HG03066 (cell line): ENCODE measurements at regions not wholly inside any gene's neighbourhood (a gene's known extent, or its start where the extent isn't known, plus 50 kb on each side); places are given as distances from the start of the nearest gene placed in this dataset.
"Not testable (repeated sequence)": the region's sequence is repeated elsewhere in the genome, so short reads cannot be mapped to it uniquely, and the experiment has no call there.

ENCODE experiments used
- ATAC-seq: cut with Tn5 transposase; IDR thresholded peaks from one replicate; pipeline ENCODE4 v1.9.1; 2021; ENCODE audit warnings: low read depth; ENCODE audit not compliant: unreplicated experiment

DNA sequence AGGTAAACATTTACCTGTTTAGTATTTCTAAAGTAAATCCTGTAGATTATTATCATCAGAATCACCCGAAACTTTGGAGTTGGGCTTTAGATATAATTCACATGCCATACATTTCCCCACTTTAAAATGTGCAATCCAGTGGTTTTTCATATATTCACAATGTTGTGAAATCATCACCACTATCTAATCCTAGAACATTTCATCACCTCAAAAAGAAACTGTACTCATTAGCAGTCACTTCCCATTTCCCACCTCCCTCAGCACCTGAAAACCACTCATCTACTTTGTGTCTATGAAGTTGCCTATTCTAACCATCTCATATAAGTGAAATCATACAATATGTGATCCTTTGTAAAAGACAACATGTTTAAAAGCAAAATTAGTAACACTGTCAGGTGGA, 182.6 kb downstream of the FZD1 start:
- ATAC-seq, result no peak

DNA sequence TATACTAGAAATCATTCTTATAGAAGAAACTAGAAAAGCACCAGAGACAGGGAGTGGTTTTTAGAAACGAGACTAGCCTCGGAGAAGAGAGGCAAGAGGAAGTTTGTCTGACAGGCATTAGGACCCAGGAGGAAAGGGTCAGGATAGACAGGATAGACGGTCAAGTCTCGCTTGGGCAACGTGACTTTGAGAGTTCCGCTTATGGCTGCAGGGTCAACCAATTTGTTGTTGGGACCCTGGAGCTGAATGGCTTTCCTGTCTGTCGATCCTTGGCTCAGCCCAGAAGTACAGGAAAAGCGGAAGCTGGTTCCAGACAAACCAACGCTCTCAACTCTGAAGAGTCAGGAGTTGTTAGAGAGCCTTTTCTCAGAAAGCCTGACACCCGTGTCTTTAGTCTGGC, 191.2 kb downstream of the FZD1 start:
- no peak for ATAC-seq

GRCh38 chr7:91457208-91457607, 193.0 kb downstream of the FZD1 start:
- no peak for ATAC-seq

DNA sequence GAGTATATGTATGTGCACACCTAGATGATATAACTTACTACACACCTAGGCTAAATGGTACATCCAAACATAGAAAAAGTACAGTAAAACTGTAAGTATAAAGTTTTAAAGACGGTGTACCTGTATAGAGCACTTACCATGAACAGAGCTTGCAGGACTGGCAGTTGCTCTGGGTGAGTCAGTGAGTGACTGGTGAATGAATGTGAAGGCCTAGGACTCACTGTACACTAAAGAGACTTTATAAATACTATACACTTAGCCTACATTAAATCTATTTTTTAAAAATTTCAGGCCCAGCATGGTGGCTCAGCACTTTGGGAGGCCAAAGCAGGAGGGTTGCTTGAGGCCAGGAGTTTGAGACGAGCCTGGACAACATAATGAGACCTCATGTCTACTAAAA, 195.3 kb downstream of the FZD1 start:
- no peak for ATAC-seq

GRCh38 chr7:91462316-91462715, 198.1 kb downstream of the FZD1 start:
- no peak for ATAC-seq

GRCh38 chr7:91463330-91463729, 199.1 kb downstream of the FZD1 start:
- ATAC-seq, result no peak

DNA sequence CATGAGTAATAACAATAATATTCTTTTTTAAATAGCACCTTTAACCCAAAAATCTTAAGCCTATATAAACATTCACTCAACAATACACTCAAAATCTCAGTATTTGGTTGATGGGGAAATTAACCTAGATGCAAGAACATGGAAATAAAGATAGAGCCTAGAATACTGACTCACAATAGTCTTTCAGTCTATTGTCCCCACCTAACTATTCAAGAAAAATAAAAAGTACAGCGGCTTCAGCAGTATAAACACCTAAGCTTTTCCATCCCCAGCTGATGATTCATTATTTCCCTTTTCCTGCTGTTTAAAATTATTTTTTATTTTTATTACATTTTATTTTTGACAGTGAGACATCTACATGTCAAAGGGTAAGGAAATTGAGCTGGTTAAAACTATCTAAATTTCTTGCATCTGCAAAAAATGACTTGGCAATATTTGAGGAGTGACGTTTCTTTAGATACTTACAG, 201.4 kb downstream of the FZD1 start:
- ATAC-seq, result no peak

GRCh38 chr7:91468256-91468655, 204.0 kb downstream of the FZD1 start:
- ATAC-seq, result no peak

- no peak for ATAC-seq
Observed at GRCh38 chr7:91473619-91474018, 209.4 kb downstream of the FZD1 start.

GRCh38 chr7:91474074-91474473, 209.8 kb downstream of the FZD1 start:
- ATAC-seq, result no peak

DNA sequence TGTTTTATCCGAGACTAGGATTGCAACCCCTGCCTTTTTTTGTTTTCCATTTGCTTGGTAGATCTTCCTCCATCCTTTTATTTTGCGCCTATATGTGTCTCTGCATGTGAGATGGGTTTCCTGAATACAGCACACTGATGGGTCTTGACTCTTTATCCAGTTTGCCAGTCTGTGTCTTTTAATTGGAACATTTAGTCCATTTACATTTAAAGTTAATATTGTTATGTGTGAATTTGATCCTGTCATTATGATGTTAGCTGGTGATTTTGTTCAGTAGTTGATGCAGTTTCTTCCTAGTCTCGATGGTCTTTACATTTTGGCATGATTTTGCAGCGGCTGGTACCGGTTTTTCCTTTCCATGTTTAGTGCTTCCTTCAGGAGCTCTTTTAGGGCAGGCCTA, 216.2 kb downstream of the FZD1 start:
- not testable (repeated sequence) for ATAC-seq

DNA sequence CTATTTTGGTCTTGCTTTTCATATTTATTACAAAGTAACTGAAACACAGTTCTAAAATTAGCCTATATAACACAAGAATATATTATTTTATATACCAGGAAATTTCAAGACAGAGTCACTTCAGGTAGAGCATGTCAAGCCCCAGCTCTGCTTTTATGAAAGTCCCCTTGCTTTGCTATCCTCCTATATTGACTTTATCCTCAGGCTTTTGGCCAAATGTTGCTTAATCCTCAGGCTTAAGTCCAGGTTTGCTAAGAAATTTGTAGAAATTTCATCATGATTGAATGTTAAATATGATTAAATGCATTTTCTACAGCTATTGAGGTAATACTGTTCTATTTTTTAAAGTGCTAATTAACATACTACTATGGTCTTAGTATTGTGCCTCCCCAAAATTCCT, 227.6 kb downstream of the FZD1 start:
- ATAC-seq, result no peak

DNA sequence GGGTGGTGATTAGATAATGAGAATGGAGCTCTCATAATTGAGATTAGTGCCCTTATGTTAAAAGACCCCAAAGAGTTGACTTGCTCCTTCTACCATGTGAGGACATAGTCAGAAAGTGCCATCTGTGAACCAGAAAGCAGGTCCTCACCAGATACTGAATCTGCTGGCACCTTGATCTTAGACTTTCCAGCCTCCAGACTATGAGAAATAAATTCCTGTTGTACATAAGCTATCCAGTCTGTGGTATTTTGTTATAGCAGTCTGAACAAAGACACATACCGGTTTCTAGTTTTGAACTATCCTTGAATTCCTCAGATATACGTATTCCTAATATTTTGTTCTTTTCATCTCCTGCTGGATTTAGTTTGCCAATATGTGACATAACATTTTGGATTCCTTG, 228.1 kb downstream of the FZD1 start:
- no peak for ATAC-seq

GRCh38 chr7:91492773-91493172, 228.5 kb downstream of the FZD1 start:
- no peak for ATAC-seq

DNA sequence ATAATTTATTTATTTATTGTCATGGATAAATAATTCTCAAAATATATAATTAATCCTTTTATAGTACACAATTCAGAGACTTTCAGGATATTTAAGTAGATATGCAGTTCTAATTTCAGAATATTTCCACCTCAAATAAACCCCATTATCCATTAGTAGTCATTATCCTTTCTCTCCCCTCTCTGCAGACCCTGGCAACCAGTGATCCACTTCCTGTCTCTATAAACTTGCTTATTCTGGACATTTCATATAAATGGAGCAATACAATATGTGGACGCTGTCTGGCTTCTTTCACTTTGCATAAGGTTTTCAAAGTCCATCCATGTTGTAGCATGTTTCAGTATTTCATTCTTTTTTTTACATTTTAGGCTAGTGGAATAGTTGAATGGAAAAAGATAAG, 230.2 kb downstream of the FZD1 start:
- no peak for ATAC-seq

- no peak for ATAC-seq
Observed at GRCh38 chr7:91496251-91496820, 232.1 kb downstream of the FZD1 start.

DNA sequence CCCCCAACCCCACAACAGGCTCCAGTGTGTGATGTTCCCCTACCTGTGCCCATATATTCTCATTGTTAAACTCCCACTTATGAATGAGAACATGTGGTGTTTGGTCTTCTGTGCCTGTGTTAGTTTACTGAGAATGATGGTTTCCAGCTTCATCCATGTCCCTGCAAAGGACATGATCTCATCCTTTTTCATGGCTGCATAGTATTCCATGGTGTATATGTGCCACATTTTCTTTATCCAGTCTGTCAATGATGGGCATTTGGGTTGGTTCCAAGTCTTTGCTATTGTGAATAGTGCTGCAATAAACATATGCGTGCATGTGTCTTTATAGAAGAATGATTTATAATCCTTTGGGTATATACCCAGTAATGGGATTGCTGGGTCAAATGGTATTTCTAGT, 233.0 kb downstream of the FZD1 start:
- not testable (repeated sequence) for ATAC-seq

GRCh38 chr7:91503934-91504555, 239.8 kb downstream of the FZD1 start:
- ATAC-seq, result no peak

DNA sequence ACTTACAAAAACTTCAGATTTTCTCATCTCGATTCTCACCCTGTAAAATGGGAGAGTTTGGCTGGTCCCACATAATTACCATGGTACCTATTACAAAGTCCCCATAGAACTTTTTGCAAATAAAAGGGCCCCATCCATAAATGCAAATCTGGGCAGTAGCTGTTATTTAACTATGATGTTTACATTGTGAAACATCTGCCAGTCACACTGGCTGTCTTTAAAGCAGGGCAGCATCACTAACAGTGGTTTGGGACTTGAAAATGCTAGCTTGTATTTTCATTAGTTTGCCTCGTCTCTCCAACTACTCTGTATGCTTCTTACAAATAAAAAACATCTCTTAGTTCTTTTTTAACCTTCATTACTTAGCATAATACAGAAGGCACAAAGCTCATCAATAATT, 240.7 kb downstream of the FZD1 start:
- no peak for ATAC-seq

DNA sequence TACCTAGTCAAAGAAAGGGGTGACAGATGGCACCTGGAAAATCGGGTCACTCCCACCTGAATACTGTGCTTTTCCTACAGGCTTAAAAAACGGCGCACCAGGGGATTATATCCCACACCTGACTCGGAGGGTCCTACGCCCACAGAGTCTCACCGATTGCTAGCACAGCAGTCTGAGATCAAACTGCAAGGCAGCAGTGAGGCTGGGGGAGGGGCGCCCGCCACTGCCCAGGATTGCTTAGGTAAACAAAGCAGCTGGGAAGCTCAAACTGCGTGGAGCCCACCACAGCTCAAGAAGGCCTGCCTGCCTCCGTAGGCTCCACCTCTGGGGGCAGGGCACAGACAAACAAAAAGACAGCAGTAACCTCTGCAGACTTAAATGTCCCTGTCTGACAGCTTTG, 242.7 kb downstream of the FZD1 start:
- not testable (repeated sequence) for ATAC-seq

DNA sequence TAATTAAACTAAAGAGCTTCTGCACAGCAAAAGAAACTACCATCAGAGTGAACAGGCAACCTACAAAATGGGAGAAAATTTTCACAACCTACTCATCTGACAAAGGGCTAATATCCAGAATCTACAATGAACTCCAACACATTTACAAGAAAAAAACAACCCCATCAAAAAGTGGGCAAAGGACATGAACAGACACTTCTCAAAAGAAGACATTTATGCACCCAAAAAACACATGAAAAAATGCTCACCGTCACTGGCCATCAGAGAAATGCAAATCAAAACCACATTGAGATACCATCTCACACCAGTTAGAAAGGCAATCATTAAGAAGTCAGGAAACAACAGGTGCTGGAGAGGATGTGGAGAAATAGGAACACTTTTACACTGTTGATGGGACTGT, 247.6 kb downstream of the FZD1 start:
- ATAC-seq, result not testable (repeated sequence)

- no peak for ATAC-seq
Observed at GRCh38 chr7:91512958-91513357, 248.7 kb downstream of the FZD1 start.

GRCh38 chr7:91514591-91514990, 250.4 kb downstream of the FZD1 start:
- ATAC-seq, result no peak
